PFSK-1 (cell line): ENCODE measurements at regions not wholly inside any gene's neighbourhood (a gene's known extent, or its start where the extent isn't known, plus 50 kb on each side); places are given as distances from the start of the nearest gene placed in this dataset.

Experiments used
- FOXP2 ChIP-seq: optimal IDR thresholded peaks from 2 replicates; pipeline ENCODE3; 2011; ENCODE audit warnings: borderline replicate concordance, control low read depth, inconsistent platforms; ENCODE audit not compliant: insufficient read depth; ENCODE audit errors: extremely low read length, extremely low read depth
- POLR2AphosphoS5 ChIP-seq: IDR thresholded peaks from 2 replicates; pipeline ENCODE4 v1.6.1; 2012; ENCODE audit warnings: low read depth, mild to moderate bottlenecking, control low read depth, low read length, moderate library complexity
- REST ChIP-seq, 2 experiments: IDR thresholded peaks; 2 replicates each; pipeline versions ENCODE4 v1.6.1 to v1.8.0; 2011 to 2012; ENCODE audit warnings: low read depth in 2 of 2, low read length in 2 of 2, control low read depth in 1 of 2, inconsistent platforms in 1 of 2, mild to moderate bottlenecking in 1 of 2, moderate library complexity in 1 of 2; ENCODE audit not compliant: insufficient read depth in 1 of 2
- SIN3A ChIP-seq: IDR thresholded peaks from 2 replicates; pipeline ENCODE4 v1.6.1; 2012; ENCODE audit warnings: mild to moderate bottlenecking, low read length, moderate library complexity, borderline replicate concordance; ENCODE audit not compliant: insufficient read depth
- TAF1 ChIP-seq: IDR thresholded peaks from 2 replicates; pipeline ENCODE4 v1.6.1; 2012; ENCODE audit warnings: low read length, control low read depth, borderline replicate concordance; ENCODE audit not compliant: insufficient read depth

DNA sequence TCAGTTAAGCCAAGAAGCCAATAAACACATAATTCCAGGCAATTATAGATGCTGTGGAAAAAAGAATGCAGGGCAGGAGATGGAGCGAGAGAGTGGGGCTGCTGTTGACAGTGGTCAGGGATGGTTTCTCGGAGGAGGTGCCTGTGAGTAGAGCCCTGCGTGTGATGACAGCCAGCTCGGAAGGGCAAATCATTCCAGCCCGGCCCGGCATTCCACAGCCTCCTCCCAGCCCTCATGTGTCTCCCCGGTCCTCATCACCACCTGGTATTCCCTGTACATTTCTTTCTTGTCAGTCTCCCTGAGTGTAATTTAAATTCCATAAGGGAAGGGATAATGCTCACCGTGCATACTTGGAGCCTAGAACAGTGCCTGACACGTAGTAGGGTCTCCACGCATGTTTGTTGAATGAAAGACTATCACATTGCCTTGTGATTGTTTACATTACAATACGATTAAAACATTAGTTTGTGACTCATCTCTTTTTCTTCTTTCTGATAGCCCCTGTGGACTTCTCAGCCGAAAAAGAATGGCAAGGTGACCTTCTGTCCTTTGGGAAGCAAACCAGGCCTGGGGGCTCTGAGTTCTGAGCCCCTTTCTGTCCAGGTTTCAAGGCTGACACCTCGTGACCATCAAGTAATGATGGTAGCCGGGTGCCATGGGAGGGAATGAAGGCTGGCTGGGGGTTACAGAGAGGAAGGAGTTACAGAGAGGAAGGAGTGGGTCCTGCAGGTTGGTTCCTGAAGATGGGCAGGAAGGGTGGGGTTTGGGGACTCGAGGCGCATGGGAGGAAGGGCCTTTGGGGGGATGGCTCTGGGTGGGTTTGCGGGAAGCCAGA, 379.5 kb upstream of the SULF2 start:
- TF ChIP-seq SIN3A (no peak), POLR2AphosphoS5 (no peak), FOXP2 (no peak), TAF1 (no peak), REST (IDR thresholded peaks at IDR 0.05; ENCODE audit: insufficient read depth in 1 of 2, low read depth in 2 of 2, low read length in 2 of 2) (no peak)

DNA sequence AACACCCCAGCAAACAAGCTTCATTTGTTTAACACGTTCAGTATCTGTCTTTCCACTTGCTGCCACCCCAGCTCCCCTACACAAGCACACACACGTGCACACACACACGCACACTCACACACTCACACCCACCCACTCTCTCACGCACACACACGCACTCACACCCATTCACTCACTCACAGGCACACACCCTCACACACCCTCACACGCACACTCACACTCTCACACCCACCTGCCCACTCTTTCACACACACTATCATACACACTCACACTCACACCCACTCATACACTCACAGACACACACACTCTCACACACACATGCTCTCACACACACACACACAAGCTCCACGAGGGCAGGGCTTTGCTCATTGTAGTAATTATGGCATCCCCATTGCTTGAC, 378.8 kb upstream of the SULF2 start:
- TF ChIP-seq POLR2AphosphoS5 (no peak), FOXP2 (no peak), REST (IDR thresholded peaks at IDR 0.05; ENCODE audit: insufficient read depth in 1 of 2, low read depth in 2 of 2, low read length in 2 of 2) (no peak), SIN3A (no peak), TAF1 (no peak)

DNA sequence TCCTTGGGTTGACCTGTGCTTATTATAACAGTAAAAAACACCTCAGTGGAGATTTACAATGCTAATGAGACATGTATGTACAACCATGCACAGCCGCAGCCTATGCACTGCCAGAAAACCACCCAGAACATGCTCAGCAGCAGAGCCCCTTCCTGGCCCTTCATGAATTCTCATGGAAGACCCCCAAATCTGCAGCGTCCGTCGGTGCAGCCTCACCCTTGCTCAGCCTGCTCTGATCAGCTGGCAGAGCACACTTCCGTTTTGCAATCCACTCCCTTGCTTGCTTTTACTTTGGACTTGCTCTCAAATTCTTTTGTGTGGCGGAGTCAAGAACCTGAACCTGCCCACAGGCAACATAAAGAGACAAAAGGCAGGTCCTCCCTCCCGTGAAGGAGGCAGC, 378.2 kb upstream of the SULF2 start:
- TF ChIP-seq REST (IDR thresholded peaks at IDR 0.05; ENCODE audit: insufficient read depth in 1 of 2, low read depth in 2 of 2, low read length in 2 of 2) (no peak), POLR2AphosphoS5 (no peak), SIN3A (no peak), TAF1 (no peak)

GRCh38 chr20:48162621-48163020, 377.3 kb upstream of the SULF2 start:
- TF ChIP-seq POLR2AphosphoS5 (no peak), TAF1 (no peak), REST (IDR thresholded peaks at IDR 0.05; ENCODE audit: insufficient read depth in 1 of 2, low read depth in 2 of 2, low read length in 2 of 2) (no peak), FOXP2 (no peak), SIN3A (no peak)
